Ascending aorta (tissue), 2 donors: ENCODE measurements at regions not wholly inside any gene's neighbourhood (a gene's known extent, or its start where the extent isn't known, plus 50 kb on each side); places are given as distances from the start of the nearest gene placed in this dataset.

ENCODE experiments used
- DNase-seq, 2 donors: peaks; one replicate each; pipeline ENCODE4 v3.0.0-alpha.2; 2019; ENCODE audit warnings: low spot score in 2 of 2
- H3K27ac ChIP-seq, 2 donors: fragments of 200-600 bp; sonication (generic); one replicate each; pipeline ENCODE4 v1.5.1; 2016 to 2017; ENCODE audit warnings: mild to moderate bottlenecking in 1 of 2
- H3K27me3 ChIP-seq: fragments of 200-600 bp; sonication (generic); one replicate; pipeline ENCODE4 v1.5.1; 2017
- H3K36me3 ChIP-seq, 2 donors: fragments of 200-600 bp; sonication (generic); one replicate each; pipeline ENCODE4 v1.5.1; 2016
- H3K4me1 ChIP-seq, 2 donors: fragments of 200-600 bp; sonication (generic); one replicate each; pipeline ENCODE4 v1.5.1; 2016 to 2017; ENCODE audit warnings: mild to moderate bottlenecking in 1 of 2
- H3K4me3 ChIP-seq, 2 donors: fragments of 200-600 bp; sonication (generic); one replicate each; pipeline ENCODE4 v1.5.1; 2016 to 2017; ENCODE audit warnings: mild to moderate bottlenecking in 1 of 2
- H3K9me3 ChIP-seq, 2 donors: fragments of 200-600 bp; sonication (generic); one replicate each; pipeline ENCODE4 v1.5.1; 2016
- CTCF ChIP-seq, 3 experiments: fragments of 200-600 bp in 2 of 3; fragments of 450-650 bp in 1 of 3; sonication (generic) in 2 of 3; IDR thresholded peaks; one replicate each; pipeline ENCODE4 v1.5.1; 2016 to 2019; ENCODE audit warnings: antibody characterized with exemption in 3 of 3, mild to moderate bottlenecking in 1 of 3, moderate library complexity in 1 of 3
- intact Hi-C: fragments of 100-400 bp; cut with DNase I; formaldehyde crosslinking; loops from one replicate; pipeline ENCODE4 v1.15.1; 2023

- no peaks in the 10 kb centered on the region for H3K27me3 ChIP-seq
- no peak for DNase-seq
- intact Hi-C loops, result no loop called here
- no peak overlapping the region for H3K4me3 ChIP-seq
- no peaks in the 10 kb centered on the region for H3K36me3 ChIP-seq
- no peaks in the 10 kb centered on the region for H3K4me1 ChIP-seq
- no peak for TF ChIP-seq CTCF (IDR thresholded peaks at IDR 0.05)
- no peak overlapping the region for H3K27ac ChIP-seq
- H3K9me3 ChIP-seq, result no peaks in the 10 kb centered on the region
Observed at GRCh38 chr6:4395386-4395785, 260.0 kb upstream of the ECI2 start.

- Histone ChIP-seq H3K4me3 (no peak overlapping the region), H3K27me3 (no peaks in the 10 kb centered on the region), H3K27ac (no peak overlapping the region), H3K36me3 (no peaks in the 10 kb centered on the region), H3K9me3 (no peaks in the 10 kb centered on the region), H3K4me1 (no peaks in the 10 kb centered on the region)
- no peak for TF ChIP-seq CTCF (IDR thresholded peaks at IDR 0.05)
- DNase-seq, result no peak
- intact Hi-C loops, result no loop called here
Observed at GRCh38 chr6:4394786-4395185, 259.4 kb upstream of the ECI2 start.

GRCh38 chr6:4388675-4389074 is 253.3 kb upstream of the ECI2 start:
- no peak overlapping the region for H3K27ac ChIP-seq
- no peak overlapping the region for H3K4me3 ChIP-seq
- H3K4me1 ChIP-seq, result no peaks in the 10 kb centered on the region
- intact Hi-C loops, result no loop called here
- no peaks in the 10 kb centered on the region for H3K27me3 ChIP-seq
- no peak for DNase-seq
- H3K9me3 ChIP-seq, result peaks cover 8 to 12% of the 10 kb centered on the region in 2 donors
- H3K36me3 ChIP-seq, result no peaks in the 10 kb centered on the region
- no peak for TF ChIP-seq CTCF (IDR thresholded peaks at IDR 0.05)

- no peak for DNase-seq
- Histone ChIP-seq H3K36me3 (no peaks in the 10 kb centered on the region), H3K4me3 (no peak overlapping the region), H3K9me3 (peaks cover 13 to 25% of the 10 kb centered on the region in 2 donors), H3K27me3 (no peaks in the 10 kb centered on the region), H3K27ac (no peak overlapping the region), H3K4me1 (no peaks in the 10 kb centered on the region)
- no peak for TF ChIP-seq CTCF (IDR thresholded peaks at IDR 0.05)
- intact Hi-C loops, result no loop called here
Observed at GRCh38 chr6:4384656-4385055, 249.3 kb upstream of the ECI2 start.

GRCh38 chr6:4383910-4384638 is 248.7 kb upstream of the ECI2 start:
- no peaks in the 10 kb centered on the region for H3K27me3 ChIP-seq
- TF ChIP-seq CTCF (IDR thresholded peaks at IDR 0.05), result no peak
- H3K4me3 ChIP-seq, result no peak overlapping the region
- intact Hi-C loops, result no loop called here
- H3K4me1 ChIP-seq, result no peaks in the 10 kb centered on the region
- DNase-seq, result no peak
- H3K27ac ChIP-seq, result no peak overlapping the region
- H3K9me3 ChIP-seq, result peaks cover 13 to 25% of the 10 kb centered on the region in 2 donors
- H3K36me3 ChIP-seq, result no peaks in the 10 kb centered on the region
